A549 (cell line): ENCODE measurements at regions not wholly inside any gene's neighbourhood (a gene's known extent, or its start where the extent isn't known, plus 50 kb on each side); places are given as distances from the start of the nearest gene placed in this dataset.

Source experiments
- ATAC-seq, 2 experiments: fragments of 200-7000 bp in 1 of 2; fragments of >200 bp in 1 of 2; cut with Nextera tagmentation in 1 of 2; cut with Tn5 transposase in 1 of 2; 3 replicates each; pipeline versions ENCODE4 v1.8.0 to v1.9.1; 2018 to 2020; ENCODE audit warnings: mild to moderate bottlenecking in 1 of 2, moderate library complexity in 1 of 2
- CTCF ChIA-PET: fragments of 300-600 bp; sonication (Branson Sonifier 250); formaldehyde crosslinking; extraction: SDS; loops from one replicate; lab custom pipeline; 2021; ENCODE audit warnings: antibody characterized with exemption, inconsistent platforms; lab: Yijun Ruan, JAX
- POLR2A ChIA-PET: fragments of 350-600 bp; formaldehyde crosslinking; extraction: SDS; loops from one replicate; lab custom pipeline; 2021; ENCODE audit warnings: antibody characterized with exemption, inconsistent platforms; lab: Yijun Ruan, JAX
- DNase-seq, 2 experiments: peaks; one replicate each; pipeline versions ENCODE4 v3.0.0 to v3.0.0-alpha.2; 2011 to 2016; ENCODE audit warnings: low read depth in 1 of 2, low spot score in 1 of 2
- FAIRE-seq: peaks from 2 replicates; lab custom pipeline; 2011; peaks lifted over from hg19 to GRCh38; lab: Jason Lieb, UNC
- H3K27ac ChIP-seq, 2 experiments: fragments of >200 bp; sonication (Bioruptor Twin); formaldehyde crosslinking; 3 replicates each; pipeline ENCODE4 v1.5.1; 2016 to 2017
- H3K4me1 ChIP-seq: fragments of >200 bp; sonication (Bioruptor Twin); formaldehyde crosslinking; 3 replicates; pipeline ENCODE4 v1.6.1; 2016
- H3K4me2 ChIP-seq: fragments of >200 bp; sonication (Bioruptor Twin); formaldehyde crosslinking; 3 replicates; pipeline ENCODE4 v1.6.1; 2016
- H3K4me3 ChIP-seq: fragments of >200 bp; sonication (Bioruptor Twin); formaldehyde crosslinking; 3 replicates; pipeline ENCODE4 v1.5.1; 2016
- H3K9me3 ChIP-seq: fragments of >200 bp; sonication (Bioruptor Twin); formaldehyde crosslinking; 3 replicates; pipeline ENCODE4 v1.6.1; 2016
- CBX2 ChIP-seq: fragments of 200-600 bp; sonication (generic); IDR thresholded peaks from 2 replicates; pipeline ENCODE4 v1.6.1; 2016; ENCODE audit warnings: low read depth, mild to moderate bottlenecking, borderline replicate concordance
- ESRRA ChIP-seq: fragments of 150-350 bp; IDR thresholded peaks from 2 replicates; pipeline ENCODE4 v1.6.1; 2014; ENCODE audit warnings: mild to moderate bottlenecking, low read length, borderline replicate concordance
- GATA3 ChIP-seq: IDR thresholded peaks from 2 replicates; pipeline ENCODE4 v1.6.1; 2012; ENCODE audit warnings: borderline replicate concordance
- HEYL ChIP-seq: fragments of 250-450 bp; sonication (Bioruptor Pico); IDR thresholded peaks from 2 replicates; pipeline ENCODE4 v1.8.0; 2021; ENCODE audit warnings: mild to moderate bottlenecking, moderate library complexity
- HOXB5 ChIP-seq: fragments of 250-450 bp; sonication (Bioruptor Pico); IDR thresholded peaks from 2 replicates; pipeline ENCODE4 v1.5.0; 2020; ENCODE audit warnings: mild to moderate bottlenecking, moderate library complexity
- MAFK ChIP-seq: fragments of 450-650 bp; IDR thresholded peaks from 2 replicates; pipeline ENCODE4 v1.6.1; 2014; ENCODE audit not compliant: partially characterized antibody
- NPAS2 ChIP-seq: fragments of 250-450 bp; sonication (Bioruptor Pico); IDR thresholded peaks from 2 replicates; pipeline ENCODE4 v1.8.0; 2022; ENCODE audit warnings: mild to moderate bottlenecking, moderate library complexity, borderline replicate concordance
- POLR2A ChIP-seq: IDR thresholded peaks from 2 replicates; pipeline ENCODE4 v1.6.1; 2012; ENCODE audit warnings: mild to moderate bottlenecking, low read length
- POLR2AphosphoS2 ChIP-seq: conservative IDR thresholded peaks from 2 replicates; pipeline ENCODE4 v1.6.1; 2012; ENCODE audit warnings: low read length, improper control_type of control experiment, inconsistent platforms
- RFX5 ChIP-seq: fragments of 450-650 bp; IDR thresholded peaks from 2 replicates; pipeline ENCODE4 v1.7.1; 2014; ENCODE audit warnings: antibody characterized with exemption, mild to moderate bottlenecking, moderate library complexity
- ZNF302 ChIP-seq: fragments of 250-450 bp; sonication (Bioruptor Pico); IDR thresholded peaks from 2 replicates; pipeline ENCODE4 v1.9.0; 2021; ENCODE audit warnings: inconsistent platforms, mild to moderate bottlenecking, moderate library complexity
- whole genome bisulfite sequencing: methylation state at CpG from one replicate; pipeline ENCODE4 v1.1.6; 2017; ENCODE audit errors: missing lambda C conversion rate; 5-methylcytosine and 5-hydroxymethylcytosine counted together
- TF ChIP-seq, protein P1 (sequence below): fragments of >200 bp; sonication (Bioruptor Twin); formaldehyde crosslinking; IDR thresholded peaks from 3 replicates; pipeline ENCODE4 v1.5.1; 2016
- TF ChIP-seq, protein P2 (sequence below): fragments of 200-600 bp; sonication (generic); IDR thresholded peaks from 2 replicates; pipeline ENCODE4 v1.6.1; 2016; ENCODE audit warnings: antibody characterized with exemption, mild to moderate bottlenecking, moderate library complexity
- TF ChIP-seq, protein P3 (sequence below): fragments of >200 bp; sonication (Bioruptor Twin); formaldehyde crosslinking; IDR thresholded peaks from 3 replicates; pipeline ENCODE4 v1.6.1; 2016

DNA sequence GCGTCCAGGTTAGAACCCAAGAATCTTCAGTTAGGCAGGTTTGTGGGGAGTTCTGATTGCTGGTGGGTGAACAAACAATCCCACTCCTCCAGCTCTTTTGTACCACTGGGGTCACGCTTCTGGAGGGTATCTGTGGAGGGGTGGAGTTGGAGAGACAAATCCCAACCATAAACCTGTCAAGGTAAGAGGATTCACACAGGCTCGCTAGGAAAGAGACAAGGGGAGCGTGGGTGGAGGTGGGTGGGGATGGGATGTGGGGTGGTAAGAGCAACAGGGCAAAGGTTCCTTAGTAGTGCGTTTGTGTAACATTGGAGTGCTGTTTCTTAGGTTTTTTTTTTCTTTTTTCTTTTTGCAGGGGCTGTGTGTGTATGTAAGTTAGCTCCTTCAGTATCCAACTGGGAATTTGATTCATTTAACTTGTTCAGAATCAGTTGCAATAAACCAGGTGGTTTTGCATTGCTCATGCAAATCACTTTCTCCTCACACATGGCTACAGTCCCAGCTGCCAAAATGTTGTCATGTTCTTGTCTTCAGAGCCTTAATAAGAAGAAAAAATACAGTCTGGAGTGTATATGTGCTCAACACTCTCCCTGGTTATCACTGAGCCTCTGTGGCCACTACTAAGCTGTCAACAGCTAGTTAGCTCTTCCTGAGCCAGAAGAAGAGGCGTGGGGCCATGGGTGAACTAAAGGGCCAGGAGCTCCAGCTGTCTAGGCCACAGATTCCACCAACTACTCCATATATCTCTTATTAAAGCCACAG is 164.0 kb upstream of the RAD23B start:
- CTCF ChIA-PET, result interaction anchor here (1.1 to 5.0 kb wide), 2 partner anchors 14 to 18 kb away, joined by 3 to 22 read pairs; no protein-coding TSS in a partner anchor
- 20% methylated on average over 6 of the region's 6 CpGs for WGBS
- Histone ChIP-seq H3K4me1 (no peaks in the 10 kb centered on the region), H3K9me3 (no peaks in the 10 kb centered on the region), H3K4me2 (no peak overlapping the region), H3K27ac (no peak overlapping the region)
- DNase-seq (no peak), FAIRE-seq (no peak)
- TF ChIP-seq, protein P1, sequence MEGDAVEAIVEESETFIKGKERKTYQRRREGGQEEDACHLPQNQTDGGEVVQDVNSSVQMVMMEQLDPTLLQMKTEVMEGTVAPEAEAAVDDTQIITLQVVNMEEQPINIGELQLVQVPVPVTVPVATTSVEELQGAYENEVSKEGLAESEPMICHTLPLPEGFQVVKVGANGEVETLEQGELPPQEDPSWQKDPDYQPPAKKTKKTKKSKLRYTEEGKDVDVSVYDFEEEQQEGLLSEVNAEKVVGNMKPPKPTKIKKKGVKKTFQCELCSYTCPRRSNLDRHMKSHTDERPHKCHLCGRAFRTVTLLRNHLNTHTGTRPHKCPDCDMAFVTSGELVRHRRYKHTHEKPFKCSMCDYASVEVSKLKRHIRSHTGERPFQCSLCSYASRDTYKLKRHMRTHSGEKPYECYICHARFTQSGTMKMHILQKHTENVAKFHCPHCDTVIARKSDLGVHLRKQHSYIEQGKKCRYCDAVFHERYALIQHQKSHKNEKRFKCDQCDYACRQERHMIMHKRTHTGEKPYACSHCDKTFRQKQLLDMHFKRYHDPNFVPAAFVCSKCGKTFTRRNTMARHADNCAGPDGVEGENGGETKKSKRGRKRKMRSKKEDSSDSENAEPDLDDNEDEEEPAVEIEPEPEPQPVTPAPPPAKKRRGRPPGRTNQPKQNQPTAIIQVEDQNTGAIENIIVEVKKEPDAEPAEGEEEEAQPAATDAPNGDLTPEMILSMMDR, result no peak
- TF ChIP-seq MAFK, result no peak
- TF ChIP-seq CBX2, result no peak
- TF ChIP-seq, protein P2, sequence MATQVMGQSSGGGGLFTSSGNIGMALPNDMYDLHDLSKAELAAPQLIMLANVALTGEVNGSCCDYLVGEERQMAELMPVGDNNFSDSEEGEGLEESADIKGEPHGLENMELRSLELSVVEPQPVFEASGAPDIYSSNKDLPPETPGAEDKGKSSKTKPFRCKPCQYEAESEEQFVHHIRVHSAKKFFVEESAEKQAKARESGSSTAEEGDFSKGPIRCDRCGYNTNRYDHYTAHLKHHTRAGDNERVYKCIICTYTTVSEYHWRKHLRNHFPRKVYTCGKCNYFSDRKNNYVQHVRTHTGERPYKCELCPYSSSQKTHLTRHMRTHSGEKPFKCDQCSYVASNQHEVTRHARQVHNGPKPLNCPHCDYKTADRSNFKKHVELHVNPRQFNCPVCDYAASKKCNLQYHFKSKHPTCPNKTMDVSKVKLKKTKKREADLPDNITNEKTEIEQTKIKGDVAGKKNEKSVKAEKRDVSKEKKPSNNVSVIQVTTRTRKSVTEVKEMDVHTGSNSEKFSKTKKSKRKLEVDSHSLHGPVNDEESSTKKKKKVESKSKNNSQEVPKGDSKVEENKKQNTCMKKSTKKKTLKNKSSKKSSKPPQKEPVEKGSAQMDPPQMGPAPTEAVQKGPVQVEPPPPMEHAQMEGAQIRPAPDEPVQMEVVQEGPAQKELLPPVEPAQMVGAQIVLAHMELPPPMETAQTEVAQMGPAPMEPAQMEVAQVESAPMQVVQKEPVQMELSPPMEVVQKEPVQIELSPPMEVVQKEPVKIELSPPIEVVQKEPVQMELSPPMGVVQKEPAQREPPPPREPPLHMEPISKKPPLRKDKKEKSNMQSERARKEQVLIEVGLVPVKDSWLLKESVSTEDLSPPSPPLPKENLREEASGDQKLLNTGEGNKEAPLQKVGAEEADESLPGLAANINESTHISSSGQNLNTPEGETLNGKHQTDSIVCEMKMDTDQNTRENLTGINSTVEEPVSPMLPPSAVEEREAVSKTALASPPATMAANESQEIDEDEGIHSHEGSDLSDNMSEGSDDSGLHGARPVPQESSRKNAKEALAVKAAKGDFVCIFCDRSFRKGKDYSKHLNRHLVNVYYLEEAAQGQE, result no peak
- TF ChIP-seq ESRRA, result no peak
- no peak for TF ChIP-seq POLR2AphosphoS2
- TF ChIP-seq, all 56 proteins: peak for 0
- ATAC-seq, result no peak
- H3K4me3 ChIP-seq, result no peak overlapping the region
- POLR2A ChIA-PET, result no interaction called here

DNA sequence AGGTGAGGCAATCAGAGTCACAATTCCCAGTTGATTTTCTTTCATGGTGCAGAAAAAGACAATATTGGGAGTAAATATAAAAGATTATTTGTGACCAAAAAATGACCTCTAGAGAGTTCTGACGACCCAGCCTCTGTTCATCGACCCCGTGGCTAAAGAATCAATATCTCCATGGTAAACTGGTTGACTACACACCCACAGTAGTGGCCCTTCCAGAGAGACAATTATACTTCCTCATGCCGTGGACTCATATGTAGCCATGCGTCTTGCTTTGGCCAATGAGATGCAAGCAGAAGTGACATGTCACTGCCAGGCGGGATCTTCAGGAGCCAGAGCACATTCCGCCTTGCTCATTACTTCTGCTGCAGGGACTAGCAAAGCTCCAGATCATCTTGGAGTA is 163.3 kb upstream of the RAD23B start:
- POLR2A ChIA-PET, result no interaction called here
- Histone ChIP-seq H3K4me2 (no peak overlapping the region), H3K4me1 (no peaks in the 10 kb centered on the region)
- no peak for FAIRE-seq
- TF ChIP-seq, protein P3, sequence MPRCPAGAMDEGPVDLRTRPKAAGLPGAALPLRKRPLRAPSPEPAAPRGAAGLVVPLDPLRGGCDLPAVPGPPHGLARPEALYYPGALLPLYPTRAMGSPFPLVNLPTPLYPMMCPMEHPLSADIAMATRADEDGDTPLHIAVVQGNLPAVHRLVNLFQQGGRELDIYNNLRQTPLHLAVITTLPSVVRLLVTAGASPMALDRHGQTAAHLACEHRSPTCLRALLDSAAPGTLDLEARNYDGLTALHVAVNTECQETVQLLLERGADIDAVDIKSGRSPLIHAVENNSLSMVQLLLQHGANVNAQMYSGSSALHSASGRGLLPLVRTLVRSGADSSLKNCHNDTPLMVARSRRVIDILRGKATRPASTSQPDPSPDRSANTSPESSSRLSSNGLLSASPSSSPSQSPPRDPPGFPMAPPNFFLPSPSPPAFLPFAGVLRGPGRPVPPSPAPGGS, result no peak
- TF ChIP-seq HOXB5 (CRISPR knock-in tag) (no peak), ZNF302 (no peak), NPAS2 (CRISPR knock-in tag) (no peak), HEYL (CRISPR knock-in tag) (no peak), POLR2A (no peak), GATA3 (no peak), RFX5 (no peak)
- TF ChIP-seq, protein P1, result no peak
- TF ChIP-seq, protein P2, result no peak
- TF ChIP-seq, all 56 proteins: peak for 0
- H3K9me3 ChIP-seq, result no peaks in the 10 kb centered on the region
- WGBS, result 33% methylated on average over 7 of the region's 7 CpGs
- no peak overlapping the region for H3K27ac ChIP-seq
- DNase-seq, result no peak
- CTCF ChIA-PET, result interaction anchor here (5.0 kb wide), 1 partner anchor 18 kb away, joined by 22 read pairs; no protein-coding TSS in a partner anchor
- ATAC-seq, result no peak
- H3K4me3 ChIP-seq, result no peak overlapping the region
